ENCODE measurements at regions not wholly inside any gene's neighbourhood (a gene's known extent, or its start where the extent isn't known, plus 50 kb on each side); places are given as distances from the start of the nearest gene placed in this dataset.

GRCh38 chr16:9308356-9308801 lies 216.9 kb downstream of the HAPSTR1 start:
- ATAC-seq: no peak
- H3K4me1 Mint-ChIP-seq: peaks cover 10% of the 10 kb centered on the region
- no peak overlapping the region for H3K27ac Mint-ChIP-seq
- no peak for TF ChIP-seq ZNF317 (CRISPR knock-in tag; IDR thresholded peaks at IDR 0.05; ENCODE audit: borderline replicate concordance, low read depth)
- TF ChIP-seq FOXJ3 (CRISPR knock-in tag; IDR thresholded peaks at IDR 0.05; ENCODE audit: borderline replicate concordance): no peak
- no peak for TF ChIP-seq CBFB (CRISPR knock-in tag; IDR thresholded peaks at IDR 0.05; ENCODE audit: low read depth)
- TF ChIP-seq KAT7 (CRISPR knock-in tag; IDR thresholded peaks at IDR 0.05; ENCODE audit: borderline replicate concordance): no peak
- no peak for TF ChIP-seq CREB1 (CRISPR knock-in tag; IDR thresholded peaks at IDR 0.05)
- TF ChIP-seq HMGXB4 (CRISPR knock-in tag; IDR thresholded peaks at IDR 0.05): no peak
- TF ChIP-seq ZNF532 (CRISPR knock-in tag; IDR thresholded peaks at IDR 0.05; ENCODE audit: borderline replicate concordance): no peak
- no peak for TF ChIP-seq SMAD4 (CRISPR knock-in tag; IDR thresholded peaks at IDR 0.05)
- no peak for TF ChIP-seq USF1 (CRISPR knock-in tag; IDR thresholded peaks at IDR 0.05)
- no peak for TF ChIP-seq MYBL2 (CRISPR knock-in tag; IDR thresholded peaks at IDR 0.05)
- TF ChIP-seq FOXP4 (CRISPR knock-in tag; IDR thresholded peaks at IDR 0.05): no peak
- TF ChIP-seq OVOL2 (CRISPR knock-in tag; IDR thresholded peaks at IDR 0.05; ENCODE audit: borderline replicate concordance): no peak
- TF ChIP-seq ZBTB21 (CRISPR knock-in tag; IDR thresholded peaks at IDR 0.05; ENCODE audit: borderline replicate concordance): no peak
- TF ChIP-seq ELF4 (CRISPR knock-in tag; IDR thresholded peaks at IDR 0.05; ENCODE audit: low read depth): no peak
- no peak for TF ChIP-seq ZNF396 (CRISPR knock-in tag; IDR thresholded peaks at IDR 0.05; ENCODE audit: borderline replicate concordance)
- no peak for TF ChIP-seq RORB (CRISPR knock-in tag; IDR thresholded peaks at IDR 0.05)
- peaks cover 5% of the 10 kb centered on the region for H3K27me3 Mint-ChIP-seq (ENCODE audit: low read depth)
- H3K4me3 Mint-ChIP-seq: no peak overlapping the region
- ChIA-PET POLR2A (no interaction called here), CTCF (no interaction called here)
- no peaks in the 10 kb centered on the region; the same call in 1 of the 2 replicates for H3K9me3 Mint-ChIP-seq
- no peaks in the 10 kb centered on the region for H3K36me3 Mint-ChIP-seq
- DNase-seq (ENCODE audit: low spot score): no peak

- peaks cover 5% of the 10 kb centered on the region for H3K27me3 Mint-ChIP-seq (ENCODE audit: low read depth)
- DNase-seq (ENCODE audit: low spot score): no peak
- H3K4me3 Mint-ChIP-seq: no peak overlapping the region
- H3K36me3 Mint-ChIP-seq: peaks cover under 1% of the 10 kb centered on the region; the same call in 1 of the 2 replicates
- peaks cover 3% of the 10 kb centered on the region; the same call in 1 of the 2 replicates for H3K9me3 Mint-ChIP-seq
- no peak for ATAC-seq
- ChIA-PET CTCF (no interaction called here), POLR2A (no interaction called here)
- H3K4me1 Mint-ChIP-seq: peaks cover 10% of the 10 kb centered on the region
- H3K27ac Mint-ChIP-seq: no peak overlapping the region
- no peak for TF ChIP-seq E2F5 (CRISPR knock-in tag; IDR thresholded peaks at IDR 0.05)
- no peak for TF ChIP-seq MYBL2 (CRISPR knock-in tag; IDR thresholded peaks at IDR 0.05)
- no peak for TF ChIP-seq FOXK1 (CRISPR knock-in tag; IDR thresholded peaks at IDR 0.05)
- TF ChIP-seq ZNF317 (CRISPR knock-in tag; IDR thresholded peaks at IDR 0.05; ENCODE audit: borderline replicate concordance, low read depth): no peak
- no peak for TF ChIP-seq ZNF263 (CRISPR knock-in tag; IDR thresholded peaks at IDR 0.05; ENCODE audit: low read depth)
- no peak for TF ChIP-seq ARID4B (CRISPR knock-in tag; IDR thresholded peaks at IDR 0.05; ENCODE audit: borderline replicate concordance)
- no peak for TF ChIP-seq TP53 (CRISPR knock-in tag; IDR thresholded peaks at IDR 0.05)
- no peak for TF ChIP-seq HMGA2 (CRISPR knock-in tag; IDR thresholded peaks at IDR 0.05)
Observed at GRCh38 chr16:9308850-9309249, 217.4 kb downstream of the HAPSTR1 start.

Data from WTC11 (cell line).